ENCODE measurements at regions not wholly inside any gene's neighbourhood (a gene's known extent, or its start where the extent isn't known, plus 50 kb on each side); places are given as distances from the start of the nearest gene placed in this dataset.
A peak's percentile ranks its signal among the peaks of the same experiment; 100 is the strongest.

- Histone ChIP-seq H3K9me3 (no peaks in the 10 kb centered on the region), H3K36me3 (no peaks in the 10 kb centered on the region)
- DNase-seq (ENCODE audit: extremely low spot score): no peak
Measured at GRCh38 chrX:10759141-10759799, 138.9 kb upstream of the MID1 start.

GRCh38 chrX:10761447-10761846 is 141.1 kb upstream of the MID1 start:
- Histone ChIP-seq H3K9me3 (no peaks in the 10 kb centered on the region), H3K27me3 (no peaks in the 10 kb centered on the region)
- WGBS: 76% methylated on average over 1 of the region's 1 CpG

More at GRCh38 chrX:10759141-10759799, 138.9 kb upstream of the MID1 start:
- H3K4me1 ChIP-seq: peaks cover 6 to 21% (median 15%) of the 10 kb centered on the region in 4 donors
- 57% methylated on average over 10 of the region's 10 CpGs for WGBS
- no peaks in the 10 kb centered on the region for H3K27me3 ChIP-seq
- no peak overlapping the region for H3K27ac ChIP-seq (replicated peaks in 1 of 4)
- intact Hi-C loops (cut with DNase I): no loop called here
- no peak for TF ChIP-seq POLR2A (IDR thresholded peaks at IDR 0.05; ENCODE audit: low read depth)
- no peak for TF ChIP-seq CTCF (IDR thresholded peaks at IDR 0.05)
- no peak for TF ChIP-seq POLR2AphosphoS5 (IDR thresholded peaks at IDR 0.05)
- TF ChIP-seq EP300 (IDR thresholded peaks at IDR 0.05): no peak
- H3K4me3 ChIP-seq: no peak overlapping the region

GRCh38 chrX:10769195-10769594 is 148.8 kb upstream of the MID1 start:
- Histone ChIP-seq H3K27ac (replicated peaks in 1 of 4) (no peak overlapping the region), H3K9me3 (no peaks in the 10 kb centered on the region), H3K4me3 (peak overlapping the region in 2 of 4 donors; percentile 5 to 6), H3K36me3 (no peaks in the 10 kb centered on the region), H3K27me3 (no peaks in the 10 kb centered on the region), H3K4me1 (no peaks in the 10 kb centered on the region)
- WGBS: 28% methylated on average over 3 of the region's 3 CpGs
- no peak for TF ChIP-seq POLR2AphosphoS5 (IDR thresholded peaks at IDR 0.05)
- TF ChIP-seq CTCF (IDR thresholded peaks at IDR 0.05): peak in 2 of 3 experiments; percentile 19 to 36
- intact Hi-C loops (cut with DNase I): no loop called here
- no peak for DNase-seq (ENCODE audit: extremely low spot score)

More at GRCh38 chrX:10761447-10761846, 141.1 kb upstream of the MID1 start:
- H3K27ac ChIP-seq (replicated peaks in 1 of 4): no peak overlapping the region
- H3K4me3 ChIP-seq: no peak overlapping the region
- TF ChIP-seq EP300 (IDR thresholded peaks at IDR 0.05) (no peak), CTCF (IDR thresholded peaks at IDR 0.05) (no peak), POLR2A (IDR thresholded peaks at IDR 0.05; ENCODE audit: low read depth) (no peak), POLR2AphosphoS5 (IDR thresholded peaks at IDR 0.05) (no peak)
- peaks cover under 1 to 7% (median 4%) of the 10 kb centered on the region in 4 donors for H3K4me1 ChIP-seq
- no peak for DNase-seq (ENCODE audit: extremely low spot score)
- no peaks in the 10 kb centered on the region for H3K36me3 ChIP-seq
- intact Hi-C loops (cut with DNase I): no loop called here

- 59% methylated on average over 9 of the region's 9 CpGs for WGBS
- Histone ChIP-seq H3K4me3 (peak overlapping the region in 3 of 4 donors; percentile 5 to 7 (median 6)), H3K27ac (replicated peaks in 1 of 4) (no peak overlapping the region), H3K4me1 (no peaks in the 10 kb centered on the region), H3K9me3 (no peaks in the 10 kb centered on the region), H3K36me3 (no peaks in the 10 kb centered on the region), H3K27me3 (no peaks in the 10 kb centered on the region)
- DNase-seq (ENCODE audit: extremely low spot score): no peak
- intact Hi-C loops (cut with DNase I): no loop called here
- no peak for TF ChIP-seq POLR2A (IDR thresholded peaks at IDR 0.05; ENCODE audit: low read depth)
- no peak for TF ChIP-seq EP300 (IDR thresholded peaks at IDR 0.05)
- no peak for TF ChIP-seq POLR2AphosphoS5 (IDR thresholded peaks at IDR 0.05)
- no peak for TF ChIP-seq CTCF (IDR thresholded peaks at IDR 0.05)
Measured at GRCh38 chrX:10769696-10770619, 149.6 kb upstream of the MID1 start.
